ENCODE measurements at regions not wholly inside any gene's neighbourhood (a gene's known extent, or its start where the extent isn't known, plus 50 kb on each side); places are given as distances from the start of the nearest gene placed in this dataset.

- TF ChIP-seq EZH2phosphoT487 (conservative IDR thresholded peaks at IDR 0.05; ENCODE audit: low read length) (no peak), CTCF (IDR thresholded peaks at IDR 0.05; ENCODE audit: insufficient read depth, low read length, poor library complexity, severe bottlenecking) (no peak)
These were observed 461.6 kb downstream of the BCL11A start for GRCh38 chr2:60091894-60092293.

GRCh38 chr2:60091266-60091665 lies 462.2 kb downstream of the BCL11A start:
- H3K36me3 ChIP-seq (ENCODE audit: low read length): no peaks in the 10 kb centered on the region
- H3F3A ChIP-seq (ENCODE audit: insufficient read depth): no peaks in the 10 kb centered on the region
- no peak overlapping the region for H2AFZ ChIP-seq (ENCODE audit: low read depth, low read length, severe bottlenecking)
- no peaks in the 10 kb centered on the region for H4K20me1 ChIP-seq (ENCODE audit: low read depth, low read length)
- no peaks in the 10 kb centered on the region for H3K9me3 ChIP-seq (ENCODE audit: insufficient read depth, low read length)
- H3K9ac ChIP-seq (ENCODE audit: low read length): no peak overlapping the region
- TF ChIP-seq CTCF (IDR thresholded peaks at IDR 0.05; ENCODE audit: insufficient read depth, low read length, poor library complexity, severe bottlenecking) (no peak), EZH2phosphoT487 (conservative IDR thresholded peaks at IDR 0.05; ENCODE audit: low read length) (no peak)
- H3K27ac ChIP-seq (ENCODE audit: low read depth, low read length): no peak overlapping the region
- H3K4me2 ChIP-seq (ENCODE audit: low read depth, low read length, poor library complexity, severe bottlenecking): no peak overlapping the region
- no peaks in the 10 kb centered on the region for H3K27me3 ChIP-seq (ENCODE audit: low read length)
- H3K4me3 ChIP-seq (ENCODE audit: insufficient read depth, low read length, poor library complexity, severe bottlenecking): no peak overlapping the region
- no peaks in the 10 kb centered on the region for H3K9me2 ChIP-seq (replicated peaks; ENCODE audit: insufficient read depth, low read length)
- no peaks in the 10 kb centered on the region for H3K79me2 ChIP-seq (ENCODE audit: insufficient read depth, low read length)

More at GRCh38 chr2:60091894-60092293, 461.6 kb downstream of the BCL11A start:
- Histone ChIP-seq H3K36me3 (ENCODE audit: low read length) (no peaks in the 10 kb centered on the region), H2AFZ (ENCODE audit: low read depth, low read length, severe bottlenecking) (no peak overlapping the region), H3K27ac (ENCODE audit: low read depth, low read length) (no peak overlapping the region), H4K20me1 (ENCODE audit: low read depth, low read length) (no peaks in the 10 kb centered on the region), H3K27me3 (ENCODE audit: low read length) (no peaks in the 10 kb centered on the region), H3K9me2 (replicated peaks; ENCODE audit: insufficient read depth, low read length) (no peaks in the 10 kb centered on the region), H3F3A (ENCODE audit: insufficient read depth) (no peaks in the 10 kb centered on the region), H3K9me3 (ENCODE audit: insufficient read depth, low read length) (no peaks in the 10 kb centered on the region), H3K9ac (ENCODE audit: low read length) (no peak overlapping the region), H3K4me3 (ENCODE audit: insufficient read depth, low read length, poor library complexity, severe bottlenecking) (no peak overlapping the region), H3K4me2 (ENCODE audit: low read depth, low read length, poor library complexity, severe bottlenecking) (no peak overlapping the region), H3K79me2 (ENCODE audit: insufficient read depth, low read length) (no peaks in the 10 kb centered on the region)

- Histone ChIP-seq H2AFZ (ENCODE audit: low read depth, low read length, severe bottlenecking) (no peak overlapping the region), H3K4me3 (ENCODE audit: insufficient read depth, low read length, poor library complexity, severe bottlenecking) (no peak overlapping the region), H3F3A (ENCODE audit: insufficient read depth) (no peaks in the 10 kb centered on the region), H3K4me2 (ENCODE audit: low read depth, low read length, poor library complexity, severe bottlenecking) (no peak overlapping the region), H3K27me3 (ENCODE audit: low read length) (no peaks in the 10 kb centered on the region), H3K9ac (ENCODE audit: low read length) (no peak overlapping the region), H3K36me3 (ENCODE audit: low read length) (no peaks in the 10 kb centered on the region), H3K9me3 (ENCODE audit: insufficient read depth, low read length) (no peaks in the 10 kb centered on the region), H3K79me2 (ENCODE audit: insufficient read depth, low read length) (no peaks in the 10 kb centered on the region), H4K20me1 (ENCODE audit: low read depth, low read length) (no peaks in the 10 kb centered on the region), H3K27ac (ENCODE audit: low read depth, low read length) (no peak overlapping the region), H3K9me2 (replicated peaks; ENCODE audit: insufficient read depth, low read length) (no peaks in the 10 kb centered on the region)
- TF ChIP-seq EZH2phosphoT487 (conservative IDR thresholded peaks at IDR 0.05; ENCODE audit: low read length) (no peak), CTCF (IDR thresholded peaks at IDR 0.05; ENCODE audit: insufficient read depth, low read length, poor library complexity, severe bottlenecking) (no peak)
These were observed 473.9 kb downstream of the BCL11A start for GRCh38 chr2:60079562-60079961.
